Fibroblast of villous mesenchyme (primary cell): ENCODE measurements at regions not wholly inside any gene's neighbourhood (a gene's known extent, or its start where the extent isn't known, plus 50 kb on each side); places are given as distances from the start of the nearest gene placed in this dataset.
"Not testable (repeated sequence)": the region's sequence is repeated elsewhere in the genome, so short reads cannot be mapped to it uniquely, and the experiment has no call there.

Source experiments
- DNase-seq: peaks from one replicate; pipeline ENCODE4 v3.0.0-alpha.2; 2010; ENCODE audit warnings: low read depth
- H3K4me3 ChIP-seq: 2 replicates; pipeline ENCODE4 v1.5.1; 2011; ENCODE audit warnings: low read depth, mild to moderate bottlenecking, low read length
- CTCF ChIP-seq: IDR thresholded peaks from 2 replicates; pipeline ENCODE4 v1.5.1; 2012; ENCODE audit warnings: low read depth, mild to moderate bottlenecking, low read length; ENCODE audit not compliant: insufficient read depth

DNA sequence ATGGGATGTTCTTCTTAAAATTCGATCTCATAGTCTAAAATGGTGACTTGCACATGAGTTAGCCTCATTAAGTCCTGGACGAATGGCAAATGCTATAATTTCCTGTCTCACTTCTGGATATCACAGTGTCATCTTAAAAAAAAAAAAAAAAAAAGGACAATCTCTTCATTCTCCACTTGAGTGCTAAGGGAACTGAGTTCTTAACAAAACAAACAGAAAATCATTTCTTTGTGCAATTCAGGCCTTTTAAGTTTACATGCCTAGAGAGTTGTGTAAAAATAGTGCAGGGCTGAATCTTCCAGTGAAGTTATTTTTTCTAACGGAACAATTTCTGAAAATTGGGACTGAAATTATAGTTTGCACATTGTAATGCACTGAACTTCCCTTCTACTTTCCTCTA lies 122.8 kb upstream of the FAT1 start:
- no peak for TF ChIP-seq CTCF
- H3K4me3 ChIP-seq: no peak overlapping the region
- no peak for DNase-seq

DNA sequence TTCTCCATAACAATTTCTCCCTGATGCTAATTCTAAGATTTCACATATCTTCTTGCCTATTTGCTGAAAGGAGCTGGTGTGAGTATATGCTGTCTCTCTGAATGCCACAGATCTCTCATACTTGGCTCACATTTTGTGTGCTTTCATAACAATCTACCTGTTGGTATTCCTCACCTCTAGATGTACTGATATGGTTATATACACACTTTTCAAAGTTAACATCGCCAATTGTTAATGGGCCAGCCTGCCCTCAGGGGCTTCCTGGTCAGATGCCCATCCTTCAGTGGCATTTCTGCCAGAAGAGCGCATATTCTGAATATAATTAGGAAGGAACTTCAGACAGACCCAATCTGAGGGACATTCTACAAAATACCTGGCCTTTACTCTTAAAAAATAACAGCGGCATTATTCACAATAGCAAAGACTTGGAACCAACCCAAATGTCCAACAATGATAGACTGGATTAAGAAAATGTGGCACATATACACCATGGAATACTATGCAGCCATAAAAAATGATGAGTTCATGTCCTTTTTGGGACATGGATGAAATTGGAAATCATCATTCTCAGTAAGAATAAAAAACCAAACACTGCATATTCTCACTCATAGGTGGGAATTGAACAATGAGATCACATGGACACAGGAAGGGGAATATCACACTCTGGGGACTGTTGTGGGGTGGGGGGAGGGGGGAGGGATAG lies 123.9 kb upstream of the FAT1 start:
- DNase-seq, H3K4me3 ChIP-seq: not testable (repeated sequence)

- no peak for TF ChIP-seq CTCF
- DNase-seq: no peak
- H3K4me3 ChIP-seq: no peak overlapping the region
Measured at GRCh38 chr4:186848437-186848836, 124.8 kb upstream of the FAT1 start.

DNA sequence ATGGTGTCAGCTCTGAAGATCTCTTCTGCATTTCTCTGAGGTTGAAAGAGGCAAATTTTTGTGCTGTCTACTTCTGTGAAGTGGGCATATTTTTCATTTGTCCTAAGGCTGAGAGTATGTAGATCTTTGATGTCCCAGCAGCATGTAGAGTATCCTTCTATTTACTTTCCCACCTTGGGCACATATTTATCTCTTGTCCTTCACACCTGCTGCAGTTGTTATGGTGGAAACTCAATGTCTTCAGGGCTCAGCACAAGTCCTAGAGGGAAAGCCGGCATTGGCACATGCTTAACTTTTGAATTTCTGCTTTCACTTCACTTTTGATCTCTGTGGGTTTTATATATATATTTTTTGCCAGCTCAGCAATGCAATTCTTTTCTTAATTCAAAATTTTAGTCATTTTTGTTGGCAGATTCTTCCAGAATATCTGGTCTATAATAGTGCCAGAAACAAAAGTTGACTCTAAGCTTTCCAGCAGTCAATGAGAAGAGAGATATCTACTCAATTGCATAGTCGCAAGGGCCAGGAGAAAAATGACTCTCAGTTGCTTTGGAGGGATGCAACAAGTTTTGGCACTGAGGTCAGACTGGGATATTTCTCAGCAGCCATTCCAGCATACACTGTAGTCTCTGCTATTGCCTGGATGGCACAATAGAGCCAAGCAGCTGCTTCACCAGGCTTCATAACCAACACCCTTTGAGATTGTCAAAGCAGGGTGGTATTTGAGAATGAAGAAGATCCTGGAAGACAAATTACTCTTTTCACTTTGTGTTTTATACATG lies 127.8 kb upstream of the FAT1 start:
- no peak overlapping the region for H3K4me3 ChIP-seq
- no peak for TF ChIP-seq CTCF
- no peak for DNase-seq

DNA sequence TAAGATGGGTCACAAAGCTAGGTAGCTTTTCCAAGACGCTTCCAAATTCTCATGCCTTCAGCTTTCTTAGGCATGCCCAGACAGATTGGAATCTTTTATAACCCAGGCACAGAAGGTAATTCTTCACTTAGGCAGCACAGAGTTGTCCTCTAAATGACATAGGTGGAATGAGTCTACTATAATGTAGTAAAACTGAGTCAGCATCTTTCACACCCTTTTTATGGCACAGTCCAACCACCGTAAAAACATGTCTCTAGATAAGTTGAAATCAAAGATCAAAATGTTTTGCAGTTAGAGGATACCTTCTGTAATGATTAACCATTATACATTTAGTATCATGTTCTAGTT lies 128.4 kb upstream of the FAT1 start:
- no peak overlapping the region for H3K4me3 ChIP-seq
- no peak for DNase-seq
- TF ChIP-seq CTCF: no peak

DNA sequence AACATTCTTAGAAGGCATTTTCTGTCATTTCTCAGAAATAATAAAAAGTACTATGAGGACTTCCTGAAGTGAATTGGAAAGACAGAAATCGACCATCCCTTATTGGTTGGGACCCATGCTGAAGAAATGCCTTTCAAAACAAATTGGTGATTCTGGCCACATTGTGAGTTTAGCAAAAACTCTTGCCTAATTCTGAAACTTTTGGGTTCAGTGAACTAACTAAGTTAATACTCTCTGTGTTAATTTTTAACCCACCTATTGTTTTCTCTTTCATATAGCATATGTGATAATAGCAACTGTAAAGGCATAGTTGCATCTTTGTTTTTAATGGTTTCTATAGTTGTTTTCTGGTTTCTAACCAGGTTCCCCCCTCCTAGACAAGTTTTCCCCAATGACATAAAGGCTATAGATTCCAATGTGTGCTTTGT lies 129.3 kb upstream of the FAT1 start:
- no peak for DNase-seq
- TF ChIP-seq CTCF: no peak
- H3K4me3 ChIP-seq: no peak overlapping the region

DNA sequence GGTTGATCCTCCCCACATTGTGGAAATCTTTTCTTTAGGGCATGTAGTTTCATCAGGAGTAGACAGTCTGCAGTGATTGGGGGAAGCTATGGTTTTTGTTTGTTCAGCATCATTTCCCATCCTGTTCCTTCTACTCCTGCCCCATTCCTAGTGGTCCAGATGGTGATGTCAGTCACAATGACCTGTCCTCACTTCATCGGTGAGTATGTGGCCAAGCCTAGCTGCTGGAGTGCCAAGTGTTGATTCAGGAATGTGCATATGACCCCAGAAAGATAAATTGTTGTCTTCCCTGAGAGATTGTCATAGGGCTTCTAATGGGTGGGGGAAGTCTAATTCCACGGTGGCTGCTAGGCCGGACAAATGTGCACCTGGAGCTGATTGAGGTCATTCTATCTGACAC lies 130.6 kb upstream of the FAT1 start:
- TF ChIP-seq CTCF: no peak
- DNase-seq: no peak
- H3K4me3 ChIP-seq: no peak overlapping the region
